Heart left ventricle (tissue), 13 donors: ENCODE measurements at regions not wholly inside any gene's neighbourhood (a gene's known extent, or its start where the extent isn't known, plus 50 kb on each side); places are given as distances from the start of the nearest gene placed in this dataset.

Source experiments
- CTCF ChIP-seq, 12 donors: fragments of 200-600 bp; sonication (generic) in 4 of 12; IDR thresholded peaks; one replicate each; pipeline versions ENCODE4 v1.5.0 to v1.8.0; 2018 to 2022; ENCODE audit warnings: antibody characterized with exemption in 12 of 12, mild to moderate bottlenecking in 5 of 12
- POLR2A ChIP-seq, 2 donors: fragments of 450-650 bp; IDR thresholded peaks; one replicate each; pipeline ENCODE4 v1.6.1; 2017; ENCODE audit warnings: antibody characterized with exemption in 2 of 2, mild to moderate bottlenecking in 2 of 2, moderate library complexity in 2 of 2
- donor health status: ischemic (EF 13 %, LVEDD 7.1; RV severe dilation, severe dysfunction).
- donor health status: DM: no; HTN: yes; CAD: no.
- donor health status: DM: no; HTN: no; CAD: no.
- donor health status: ischemic (EF 25% LVEDD 6.9; RV normal size, moderate dysfunction).
- donor health status: ischemic (EF 25% LVEDD 5.7; RV mildly dilated, moderate dysfunction).
- donor health status: ischemic (EF 35%, LVEDD 5.7; RV mildly dilated, moderate dysfunction).
- donor health status: nonischemic (EF 11% LVEDD 7.7; RV severe dilation, severe dysfunction).
- donor health status: DM: yes; HTN: yes; CAD: no.
- donor health status: PGD.
- donor health status: ischemic (EF 29% LVEDD 5.4; RV normal size, mild dysfunction).
- donor health status: nonischemic (EF 23%, LVEDD 6.1; RV moderate dilation, normal function).

- TF ChIP-seq POLR2A (IDR thresholded peaks at IDR 0.05), result no peak
- no peak for TF ChIP-seq CTCF (IDR thresholded peaks at IDR 0.05)
Observed at GRCh38 chr18:24869285-24869684, 408.8 kb downstream of the HRH4 start.
